LNCAP (cell line): ENCODE measurements at regions not wholly inside any gene's neighbourhood (a gene's known extent, or its start where the extent isn't known, plus 50 kb on each side); places are given as distances from the start of the nearest gene placed in this dataset.

Source experiments
- TF ChIP-seq, protein P1 (sequence below): fragments of 450-650 bp; IDR thresholded peaks from 2 replicates; pipeline ENCODE4 v1.5.1; 2017; ENCODE audit warnings: mild to moderate bottlenecking

DNA sequence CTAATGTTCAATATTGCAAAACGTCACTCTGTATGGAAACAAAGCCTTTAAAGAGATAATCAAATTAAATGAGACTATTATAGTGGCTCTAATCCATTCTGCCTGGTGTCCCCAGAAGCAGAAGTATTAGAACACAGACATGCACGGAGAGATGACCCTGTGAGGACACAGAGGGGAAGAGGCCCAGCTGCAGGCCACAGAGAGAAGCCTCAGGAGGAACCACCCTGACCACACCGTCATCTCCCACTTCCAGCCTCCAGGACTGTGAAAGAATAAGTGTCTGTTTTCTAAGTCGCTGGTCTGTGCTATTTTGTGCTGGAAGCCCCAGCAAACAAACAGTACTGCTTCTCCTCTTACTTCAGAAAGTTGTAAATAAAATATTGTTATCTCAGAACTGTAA is 283.5 kb upstream of the ADARB2 start:
- TF ChIP-seq, protein P1, sequence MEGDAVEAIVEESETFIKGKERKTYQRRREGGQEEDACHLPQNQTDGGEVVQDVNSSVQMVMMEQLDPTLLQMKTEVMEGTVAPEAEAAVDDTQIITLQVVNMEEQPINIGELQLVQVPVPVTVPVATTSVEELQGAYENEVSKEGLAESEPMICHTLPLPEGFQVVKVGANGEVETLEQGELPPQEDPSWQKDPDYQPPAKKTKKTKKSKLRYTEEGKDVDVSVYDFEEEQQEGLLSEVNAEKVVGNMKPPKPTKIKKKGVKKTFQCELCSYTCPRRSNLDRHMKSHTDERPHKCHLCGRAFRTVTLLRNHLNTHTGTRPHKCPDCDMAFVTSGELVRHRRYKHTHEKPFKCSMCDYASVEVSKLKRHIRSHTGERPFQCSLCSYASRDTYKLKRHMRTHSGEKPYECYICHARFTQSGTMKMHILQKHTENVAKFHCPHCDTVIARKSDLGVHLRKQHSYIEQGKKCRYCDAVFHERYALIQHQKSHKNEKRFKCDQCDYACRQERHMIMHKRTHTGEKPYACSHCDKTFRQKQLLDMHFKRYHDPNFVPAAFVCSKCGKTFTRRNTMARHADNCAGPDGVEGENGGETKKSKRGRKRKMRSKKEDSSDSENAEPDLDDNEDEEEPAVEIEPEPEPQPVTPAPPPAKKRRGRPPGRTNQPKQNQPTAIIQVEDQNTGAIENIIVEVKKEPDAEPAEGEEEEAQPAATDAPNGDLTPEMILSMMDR = no peak

DNA sequence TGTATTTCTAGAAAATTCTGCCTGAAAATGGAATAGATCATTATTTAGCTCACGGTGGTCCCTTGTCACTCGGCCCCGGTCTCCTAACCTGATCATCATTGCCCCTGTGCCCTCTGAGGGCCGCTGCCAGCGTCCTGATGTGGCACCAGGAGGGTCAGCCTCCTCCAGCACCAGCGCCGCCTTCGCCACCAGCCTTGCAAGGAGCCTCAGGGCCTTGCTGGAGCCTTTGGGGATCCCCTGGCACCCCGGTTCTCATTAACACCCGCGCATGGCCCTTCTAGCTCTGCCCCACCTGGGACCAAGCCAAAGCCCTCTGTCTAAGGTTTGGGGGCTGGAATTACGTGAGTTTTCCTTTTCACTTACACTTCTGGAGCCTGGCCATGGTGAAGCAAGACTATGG is 282.5 kb upstream of the ADARB2 start:
- TF ChIP-seq, protein P1 = no peak

DNA sequence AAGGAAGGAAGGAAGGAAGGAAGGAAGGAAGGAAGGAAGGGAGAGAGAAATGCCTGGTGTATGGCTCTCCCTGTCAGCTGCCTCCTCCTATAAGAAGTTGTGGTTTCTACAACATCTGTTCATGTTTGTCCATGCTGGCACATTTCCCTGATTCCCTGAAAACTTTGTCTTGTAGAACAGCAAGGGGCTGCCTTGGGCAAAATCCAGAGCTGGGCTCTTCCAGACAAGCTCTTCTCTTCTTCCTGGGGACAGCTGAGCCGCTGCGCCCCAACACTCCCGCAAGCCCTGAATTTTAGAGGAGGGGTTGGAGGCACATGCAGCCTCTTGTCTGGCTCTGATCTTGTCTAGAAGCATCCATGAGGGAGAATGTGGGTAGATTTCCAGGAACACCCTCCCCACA is 282.0 kb upstream of the ADARB2 start:
- TF ChIP-seq, protein P1 = no peak

DNA sequence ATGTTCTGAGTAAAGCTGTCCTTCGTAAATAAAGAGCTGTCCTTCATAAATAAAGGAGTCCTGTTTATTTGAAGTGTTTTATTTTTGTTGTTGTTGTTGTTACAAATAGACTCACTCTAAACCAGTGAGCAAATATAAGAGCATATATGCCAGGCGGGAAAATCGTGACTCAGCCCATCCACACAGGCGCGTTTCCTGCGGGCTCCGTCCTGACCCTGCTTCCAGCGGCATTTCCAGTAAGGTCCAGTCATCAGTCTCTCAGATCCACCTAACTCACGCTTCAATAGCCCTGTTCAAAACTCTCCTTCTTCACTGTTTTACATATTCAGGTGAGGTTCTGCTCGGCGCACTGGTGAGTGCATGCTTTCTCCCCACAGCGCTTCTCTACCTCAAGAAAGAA is 277.2 kb upstream of the ADARB2 start:
- TF ChIP-seq, protein P1 = no peak

DNA sequence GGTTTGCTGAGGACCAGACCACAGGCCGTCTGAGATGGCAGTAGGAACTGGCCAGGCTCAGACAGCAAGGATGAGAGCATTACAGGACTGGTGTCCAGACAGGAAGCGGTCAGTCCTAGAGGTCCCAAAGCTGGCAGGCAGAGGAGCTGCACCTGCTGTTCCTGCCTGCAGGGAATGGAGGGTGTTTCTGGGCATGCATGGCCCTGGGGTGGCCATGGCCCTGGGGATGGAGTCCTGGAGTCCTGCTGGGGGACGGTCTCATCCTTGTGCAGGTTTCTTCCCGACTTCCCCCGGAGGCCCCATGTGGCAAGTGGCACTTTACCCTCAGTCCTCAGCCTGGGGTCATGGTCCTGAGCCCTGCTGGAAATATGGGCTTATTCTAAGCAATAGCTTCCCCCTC is 274.9 kb upstream of the ADARB2 start:
- TF ChIP-seq, protein P1 = no peak

DNA sequence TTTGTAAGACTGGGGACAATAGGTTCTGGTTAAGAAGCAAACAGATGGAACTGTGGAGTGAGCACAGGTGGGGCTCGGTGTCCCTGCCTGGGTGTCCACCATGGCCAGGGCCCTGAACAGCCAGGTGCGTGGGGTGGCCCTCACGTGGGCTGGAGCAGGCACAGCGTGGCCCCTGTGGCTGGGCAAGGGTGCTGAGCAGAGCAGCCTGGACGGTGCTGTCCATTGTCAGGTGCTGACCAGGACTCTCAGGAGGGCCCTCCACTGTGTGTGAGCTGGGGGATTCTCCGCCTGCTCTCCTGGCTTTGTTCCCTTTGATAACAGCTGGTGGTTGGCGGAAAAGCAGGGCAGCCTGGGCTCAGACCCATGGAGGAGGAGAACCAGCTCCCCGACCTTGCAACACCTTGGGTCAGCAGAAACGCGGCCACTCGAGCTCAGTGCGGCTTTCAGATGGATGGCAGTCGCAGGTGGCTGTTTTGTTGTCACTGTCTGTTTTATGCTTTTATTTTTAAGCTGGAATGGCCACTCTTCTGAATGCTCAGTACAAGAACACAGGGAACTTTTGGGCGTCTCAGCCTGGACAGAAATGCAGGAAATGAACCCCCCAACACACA is 273.9 kb upstream of the ADARB2 start:
- TF ChIP-seq, protein P1 = no peak

DNA sequence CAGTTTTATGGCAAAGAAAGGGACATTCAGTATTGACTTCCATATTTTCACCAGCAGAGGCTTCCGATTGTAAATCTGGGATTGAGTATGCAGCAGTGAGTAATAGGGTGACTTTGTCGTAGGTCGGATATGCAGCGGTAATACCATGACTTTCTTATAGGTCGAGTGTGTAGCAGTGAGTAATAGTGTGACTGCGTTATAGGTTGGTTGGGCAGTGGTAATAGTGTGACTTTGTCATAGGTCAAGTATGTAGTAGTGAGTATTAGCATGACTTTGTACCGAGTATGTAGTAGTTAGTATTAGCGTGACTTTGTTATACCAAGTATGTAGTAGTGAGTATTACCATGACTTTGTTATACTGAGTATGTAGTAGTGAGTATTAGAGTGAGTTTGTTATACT is 268.2 kb upstream of the ADARB2 start:
- TF ChIP-seq, protein P1 = no peak

DNA sequence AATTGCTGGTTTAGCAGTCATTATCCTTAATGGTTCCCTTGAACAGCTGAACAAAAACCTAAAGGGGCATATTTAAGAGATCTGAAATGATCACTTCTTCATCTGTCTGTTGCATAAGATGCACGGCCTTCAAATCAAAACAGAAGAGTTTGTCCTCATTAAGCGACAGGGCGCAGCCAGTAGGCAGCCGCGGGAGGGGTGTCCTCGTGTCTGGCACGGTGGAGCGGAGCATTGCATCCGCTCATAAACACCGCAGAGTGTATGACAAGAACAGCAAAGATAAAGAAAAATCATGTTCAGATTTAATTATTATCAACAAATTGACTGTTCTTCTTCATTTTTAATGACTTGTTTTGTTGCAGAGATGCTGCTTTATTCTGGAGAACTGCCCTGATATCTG is 255.6 kb upstream of the ADARB2 start:
- TF ChIP-seq, protein P1 = no peak
